GM18870 (cell line): ENCODE measurements at regions not wholly inside any gene's neighbourhood (a gene's known extent, or its start where the extent isn't known, plus 50 kb on each side); places are given as distances from the start of the nearest gene placed in this dataset.

Experiments
- ATAC-seq: cut with Tn5 transposase; IDR thresholded peaks from one replicate; pipeline ENCODE4 v1.9.1; 2021; ENCODE audit warnings: moderate library complexity; ENCODE audit not compliant: unreplicated experiment

DNA sequence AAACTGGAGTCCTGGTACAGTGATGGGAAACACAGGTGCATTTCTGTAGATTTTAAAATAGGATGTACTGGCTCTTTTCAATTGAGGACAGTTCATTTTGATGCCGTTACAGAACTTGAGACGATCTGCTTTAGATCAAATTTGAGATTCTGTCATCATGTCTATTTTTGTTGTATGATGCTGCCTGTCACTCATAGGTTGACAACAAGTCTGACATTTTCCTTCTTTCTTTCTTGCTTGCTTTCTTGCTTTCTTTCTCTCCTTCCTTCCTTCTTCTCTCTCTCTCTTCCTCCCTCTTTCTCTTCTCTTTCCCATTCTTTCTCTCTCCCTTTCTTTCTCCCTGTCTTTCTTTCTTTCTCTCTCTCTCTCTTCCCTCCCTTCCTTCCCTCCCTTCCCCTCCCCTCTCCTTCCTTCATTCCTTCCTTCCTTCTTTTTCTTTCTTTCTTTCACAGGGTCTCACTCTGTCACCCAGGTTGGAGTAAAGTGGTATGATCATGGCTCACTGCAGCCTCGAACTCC lies 152.6 kb upstream of the SGK1 start:
- no peak for ATAC-seq

DNA sequence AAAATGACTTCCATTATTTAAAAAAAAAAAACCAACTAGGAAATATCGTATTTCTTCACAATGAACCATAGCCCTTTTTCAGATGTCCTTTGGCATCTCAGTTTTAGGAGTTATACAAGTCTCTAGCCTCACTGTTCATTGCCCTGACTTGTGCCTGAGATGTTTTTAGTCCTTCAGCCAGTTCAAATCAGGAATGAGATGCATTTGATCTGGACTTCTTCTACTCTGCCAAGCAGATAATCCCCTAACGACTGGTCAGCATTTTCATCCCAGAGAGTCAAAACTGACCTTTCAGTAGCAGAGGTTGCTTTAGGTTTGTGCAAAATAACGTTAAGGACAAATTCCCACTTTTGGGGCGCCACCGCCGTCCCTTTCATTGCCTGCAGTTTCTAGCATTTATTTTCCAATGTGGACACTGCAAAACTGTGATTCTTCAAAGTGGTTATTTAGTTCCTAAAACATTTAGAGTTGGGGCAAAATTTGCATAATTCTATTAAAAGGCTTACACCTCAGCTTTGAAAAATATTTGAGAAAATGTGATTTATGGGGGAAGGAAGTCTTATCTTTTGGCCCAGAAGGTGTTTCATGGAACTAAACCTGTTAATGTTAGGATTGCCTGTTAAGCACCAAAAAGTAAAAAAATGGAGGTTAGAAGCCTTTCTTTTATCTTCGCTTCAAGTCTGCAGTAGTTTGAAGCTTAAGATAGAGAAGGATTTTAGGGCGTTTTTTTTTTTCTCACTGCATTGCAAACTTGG lies 152.0 kb upstream of the SGK1 start:
- ATAC-seq = no peak

DNA sequence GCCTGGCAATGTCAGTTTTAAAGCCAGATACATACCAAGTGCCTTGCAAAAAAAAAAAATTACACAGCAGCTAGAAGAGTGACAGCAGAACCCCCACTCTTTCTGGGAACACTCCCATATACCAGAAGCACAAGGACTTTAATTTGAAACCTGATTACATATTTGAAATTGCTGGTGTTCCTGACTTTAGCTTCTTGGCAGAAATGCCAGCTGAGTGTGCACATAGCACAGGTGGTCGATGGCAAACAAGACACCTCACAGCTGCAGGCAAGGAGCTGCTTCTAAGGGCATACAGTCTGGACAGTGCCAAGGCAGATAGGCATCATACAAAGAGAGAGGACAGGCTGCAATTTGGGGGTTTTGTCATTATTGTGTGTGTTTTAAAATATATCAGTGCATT lies 150.7 kb upstream of the SGK1 start:
- no peak for ATAC-seq

DNA sequence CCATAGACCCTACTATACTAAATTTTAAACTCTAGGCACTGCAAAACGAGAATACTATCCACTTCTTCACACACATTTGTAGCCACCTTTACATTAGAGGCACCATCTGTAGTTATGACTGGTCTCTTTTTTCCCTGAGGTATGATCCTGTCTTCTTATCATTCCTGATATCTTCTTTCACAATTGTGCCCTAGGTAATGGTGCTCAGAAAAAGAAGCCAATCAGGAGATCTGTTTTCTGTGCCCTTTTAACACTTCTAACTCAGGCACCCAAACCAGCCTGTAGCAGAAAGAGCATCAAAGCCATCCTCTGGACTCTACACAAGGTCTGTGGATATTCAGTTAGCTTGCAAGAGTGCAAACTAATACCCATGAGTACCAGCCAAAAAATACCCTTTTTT lies 149.7 kb upstream of the SGK1 start:
- no peak for ATAC-seq

DNA sequence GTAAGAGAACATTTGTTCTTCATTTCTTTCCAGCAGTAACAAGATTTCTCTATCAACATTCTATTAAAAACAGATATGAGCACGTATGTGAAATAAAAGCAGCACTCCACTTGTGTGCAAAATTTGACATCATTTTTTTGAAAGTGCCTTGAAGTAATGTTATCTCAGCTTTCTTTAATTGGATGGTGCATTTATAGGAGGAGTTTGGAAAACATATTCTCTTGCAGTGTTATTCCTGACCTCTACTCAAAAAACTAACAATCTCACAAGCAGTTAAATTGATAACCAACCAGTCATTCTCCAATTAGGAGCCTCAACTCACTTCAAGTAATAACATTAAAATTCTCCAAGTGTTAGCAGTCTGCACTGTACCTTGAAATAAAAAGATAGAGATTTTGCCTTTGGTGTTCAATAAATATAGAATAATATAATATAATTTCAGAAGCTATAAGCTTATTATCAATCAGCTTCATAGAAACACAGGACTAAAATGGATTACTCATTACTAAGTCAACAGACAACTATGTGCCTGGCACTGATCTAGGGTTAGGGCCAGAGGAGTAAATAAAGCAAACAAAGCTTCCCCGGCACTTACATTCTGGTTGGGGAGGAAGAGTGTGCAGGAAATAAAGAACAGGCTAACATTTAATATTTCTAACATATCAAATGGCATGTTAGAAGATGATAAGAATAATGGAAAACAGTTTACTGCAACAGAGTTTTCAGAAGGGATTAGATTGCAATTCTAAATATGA lies 149.0 kb upstream of the SGK1 start:
- ATAC-seq = no peak

DNA sequence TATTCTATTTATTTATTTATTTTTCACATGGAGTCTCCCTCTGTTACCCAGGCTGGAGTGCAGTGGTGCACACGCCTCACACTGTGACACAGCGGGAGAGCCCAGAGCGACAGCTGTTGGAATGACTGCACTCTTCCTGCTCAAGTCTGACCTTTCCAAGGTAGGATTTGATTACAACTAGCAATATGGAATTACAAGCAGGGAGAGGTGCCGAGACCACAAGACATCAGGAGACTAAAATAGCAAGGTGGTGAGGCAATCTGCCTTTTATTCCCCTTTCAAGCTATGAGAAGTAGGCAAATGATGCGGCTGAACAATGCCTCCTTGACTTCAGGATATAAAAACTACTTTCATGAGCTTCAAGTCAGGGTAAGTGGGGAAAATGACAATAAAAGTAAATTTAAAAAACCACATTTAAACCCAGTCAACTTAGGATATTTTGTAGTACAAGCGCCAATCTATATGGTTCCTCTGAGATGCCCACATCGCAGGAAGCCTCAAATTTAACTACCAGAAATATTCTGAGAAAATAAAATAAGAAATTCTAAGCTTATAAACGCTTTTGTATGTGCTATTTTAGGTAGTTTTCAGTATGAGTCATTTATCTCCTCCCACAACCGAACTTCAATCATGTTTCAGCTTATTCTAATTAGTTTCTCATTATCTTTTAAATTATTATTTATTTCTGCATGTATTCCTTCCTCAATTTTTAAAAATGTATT lies 146.9 kb upstream of the SGK1 start:
- no peak for ATAC-seq

DNA sequence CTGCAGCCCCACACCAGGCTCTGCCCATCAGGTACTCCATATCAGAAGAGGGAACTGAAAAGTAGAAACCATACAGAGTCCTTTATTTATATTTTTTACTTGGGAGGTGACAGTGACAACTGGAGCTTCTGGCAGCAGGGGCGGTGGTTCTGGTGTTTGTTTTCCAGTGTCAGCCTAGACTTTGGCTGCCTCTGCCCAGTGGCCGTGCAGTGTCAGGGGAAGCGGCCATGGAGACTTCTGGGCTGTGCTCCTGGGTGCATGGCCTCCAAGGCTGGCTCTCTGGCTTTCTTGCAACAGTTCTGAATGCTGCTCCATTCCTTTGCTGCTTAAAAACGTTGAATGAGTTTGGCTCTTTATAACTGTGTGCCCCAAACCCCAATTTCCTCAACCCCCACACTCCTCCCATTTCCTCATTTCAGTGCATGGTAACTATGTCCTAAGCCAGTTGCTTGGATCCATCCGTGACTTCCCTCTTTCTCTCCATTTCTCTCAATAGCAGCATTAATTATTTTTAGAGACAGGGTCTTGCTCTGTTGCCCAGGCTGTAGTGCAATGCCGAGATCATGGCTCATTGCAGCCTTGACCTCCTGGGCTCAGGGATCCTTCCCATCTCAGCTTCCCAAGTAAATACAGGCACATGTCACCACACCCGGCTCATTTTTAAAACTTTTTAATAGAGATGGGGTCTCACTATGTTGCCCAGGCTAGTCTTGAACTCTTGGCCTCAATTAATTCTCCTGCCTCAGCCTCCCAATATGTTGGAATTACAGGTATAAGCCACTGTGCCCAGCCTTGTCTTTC lies 141.1 kb upstream of the SGK1 start:
- no peak for ATAC-seq

DNA sequence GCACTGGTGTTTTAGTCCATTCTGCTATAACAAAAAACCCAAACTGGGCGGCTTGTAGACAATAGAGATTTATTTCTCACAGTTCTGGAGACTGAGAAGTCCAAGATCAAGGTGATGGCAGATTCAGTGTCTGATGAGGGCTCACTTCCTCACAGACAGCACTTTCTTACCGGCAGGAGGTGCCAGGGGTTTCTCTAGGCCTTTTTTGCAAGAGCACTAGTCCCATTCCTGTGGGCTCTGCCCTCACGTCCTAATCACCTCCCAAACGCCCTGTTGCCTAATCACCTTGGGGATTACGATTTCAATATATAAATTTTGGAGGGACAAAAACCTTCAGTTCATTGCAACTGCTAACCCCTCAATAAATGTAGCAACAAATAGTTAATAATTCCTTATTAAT lies 140.0 kb upstream of the SGK1 start:
- no peak for ATAC-seq

DNA sequence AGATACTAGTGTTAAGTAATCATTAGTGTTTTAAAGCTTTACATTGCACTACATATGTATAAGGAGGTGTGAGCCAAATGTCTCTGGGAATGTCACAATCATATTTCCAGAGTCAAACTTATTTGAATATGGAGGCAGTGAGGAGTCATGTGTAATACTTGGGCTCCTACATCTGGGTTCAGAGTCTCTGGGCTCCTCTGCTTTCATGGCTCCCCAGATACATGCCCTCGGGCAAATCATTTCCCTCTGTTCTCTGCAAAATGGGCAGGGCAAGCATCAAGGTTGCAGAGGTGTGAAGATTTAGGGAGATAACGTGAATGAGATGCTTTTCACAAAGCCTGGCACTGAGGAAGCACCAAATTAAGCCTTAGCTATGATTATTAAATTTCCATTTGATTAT lies 138.3 kb upstream of the SGK1 start:
- ATAC-seq = no peak

DNA sequence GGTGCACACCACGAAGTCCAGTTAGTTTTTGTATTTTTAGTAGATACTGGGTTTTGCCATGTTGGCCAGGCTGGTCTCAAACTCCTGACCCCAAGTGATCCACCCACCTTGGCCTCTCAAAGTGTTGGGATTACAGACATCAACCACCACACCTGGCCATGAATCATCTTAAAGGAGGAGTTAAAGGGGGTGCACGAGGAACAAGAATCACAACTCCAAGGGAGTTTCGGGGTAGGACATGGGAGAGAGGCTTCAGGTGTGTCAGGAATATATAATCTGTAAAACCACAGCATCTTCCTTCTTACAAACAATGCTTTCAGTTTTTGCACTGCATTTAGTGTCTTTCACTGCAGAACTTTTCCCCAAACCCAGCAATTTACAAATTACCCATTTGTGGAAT lies 137.4 kb upstream of the SGK1 start:
- no peak for ATAC-seq

DNA sequence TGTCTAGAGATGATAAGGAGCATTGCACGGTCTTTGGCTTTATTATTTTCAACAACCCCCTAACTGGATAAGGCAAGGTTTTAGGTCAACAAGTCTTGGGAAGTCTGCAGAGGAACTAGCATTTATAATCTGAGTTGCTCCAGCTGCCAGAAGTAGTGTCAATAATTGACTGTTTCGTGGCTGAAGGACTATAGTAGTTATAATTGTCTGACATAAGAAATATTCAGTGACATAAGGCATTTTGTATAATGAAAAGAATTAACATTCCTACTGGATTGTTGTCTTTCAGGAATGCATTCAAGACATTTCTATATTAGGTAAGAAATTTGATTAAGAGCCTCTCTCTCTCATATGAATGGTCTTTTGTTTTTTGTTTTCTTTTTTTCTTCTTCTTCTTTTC lies 136.9 kb upstream of the SGK1 start:
- ATAC-seq = no peak

DNA sequence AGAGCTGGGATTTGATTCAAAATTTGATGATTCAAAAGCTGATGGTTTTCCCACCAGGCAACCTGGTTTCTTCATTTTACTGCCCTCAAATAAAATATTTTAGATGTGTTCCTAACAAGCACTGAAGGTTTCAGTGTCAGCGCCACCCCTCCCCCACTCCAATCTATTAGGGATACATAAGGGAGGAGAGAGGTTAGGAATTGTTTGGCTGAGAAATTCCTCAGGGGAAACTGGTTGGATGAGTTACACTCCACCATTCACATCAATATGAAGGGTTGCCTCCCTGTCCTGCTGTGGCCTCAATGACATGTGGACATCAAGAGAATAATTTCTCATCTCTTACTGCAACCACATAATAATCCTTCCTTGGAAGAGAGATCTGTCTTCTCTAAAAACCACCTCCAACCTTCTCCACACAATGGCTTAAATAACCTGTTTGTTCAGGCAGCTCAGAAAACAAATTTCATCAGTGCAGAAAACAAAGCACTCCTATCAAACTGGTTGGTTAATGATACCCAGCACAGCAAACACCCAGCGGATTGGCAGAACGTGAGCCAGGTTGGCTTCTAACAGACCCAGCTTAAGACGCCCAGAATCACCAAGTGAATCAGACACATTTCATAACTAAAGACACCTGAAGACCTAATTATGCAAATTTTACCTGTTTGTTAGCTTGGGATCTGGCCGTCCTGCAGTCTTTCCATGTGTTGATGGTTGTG lies 136.0 kb upstream of the SGK1 start:
- no peak for ATAC-seq

DNA sequence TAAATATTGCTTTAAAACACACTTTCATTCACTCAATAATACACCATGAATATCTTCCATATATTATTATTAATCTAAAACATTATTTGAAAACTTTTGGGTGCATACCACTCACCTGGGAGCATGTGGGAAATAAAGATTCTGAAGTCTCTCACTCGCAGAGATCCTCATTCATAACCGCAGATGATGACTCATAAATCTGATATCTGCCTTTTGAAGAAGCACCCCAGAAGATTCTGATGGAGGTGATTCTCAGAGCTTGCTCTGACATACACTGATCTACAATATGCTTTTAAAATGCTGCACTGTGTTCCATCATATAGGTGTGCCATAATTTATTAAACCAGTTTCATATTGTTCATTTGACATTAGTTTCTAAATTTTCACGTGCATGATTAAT lies 135.0 kb upstream of the SGK1 start:
- no peak for ATAC-seq

DNA sequence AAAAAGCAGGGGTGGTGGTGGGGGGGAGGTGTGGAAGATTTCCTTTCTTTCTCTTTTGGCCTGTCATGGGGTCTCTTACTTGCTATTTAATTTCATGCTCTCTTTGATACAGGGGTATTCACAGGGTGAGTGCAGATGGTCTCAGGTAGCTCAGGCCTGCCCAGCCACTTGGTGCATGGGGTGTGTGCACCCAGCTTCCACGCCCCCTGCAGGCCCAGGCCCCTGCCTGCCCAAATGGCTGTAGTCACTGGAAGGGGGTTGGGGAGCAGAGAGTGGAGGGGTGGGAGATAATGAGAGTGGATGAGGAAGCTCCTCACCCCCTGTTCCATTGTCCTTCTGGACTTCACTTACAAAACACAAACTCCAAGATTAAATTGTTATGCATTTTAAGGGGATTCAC lies 133.6 kb upstream of the SGK1 start:
- no peak for ATAC-seq

DNA sequence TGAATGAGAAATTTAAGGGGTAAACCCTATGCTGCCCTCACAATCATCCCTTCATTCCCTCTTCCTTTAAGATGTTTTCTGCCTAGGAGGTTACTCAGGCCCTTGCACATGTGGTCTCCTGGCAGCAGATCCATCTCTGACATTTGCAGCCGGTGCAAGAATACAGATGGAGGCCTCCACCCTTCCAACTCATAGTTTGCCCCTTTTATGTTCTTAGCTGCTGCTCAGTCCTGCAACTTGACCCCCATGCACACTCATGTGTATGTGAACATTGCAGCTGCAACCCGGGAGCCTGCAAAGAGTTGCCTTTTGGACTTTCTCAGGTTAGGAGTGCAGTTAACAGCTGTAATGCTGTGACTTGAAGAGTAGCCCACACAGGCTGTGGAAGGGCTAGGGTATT lies 131.9 kb upstream of the SGK1 start:
- ATAC-seq = no peak

DNA sequence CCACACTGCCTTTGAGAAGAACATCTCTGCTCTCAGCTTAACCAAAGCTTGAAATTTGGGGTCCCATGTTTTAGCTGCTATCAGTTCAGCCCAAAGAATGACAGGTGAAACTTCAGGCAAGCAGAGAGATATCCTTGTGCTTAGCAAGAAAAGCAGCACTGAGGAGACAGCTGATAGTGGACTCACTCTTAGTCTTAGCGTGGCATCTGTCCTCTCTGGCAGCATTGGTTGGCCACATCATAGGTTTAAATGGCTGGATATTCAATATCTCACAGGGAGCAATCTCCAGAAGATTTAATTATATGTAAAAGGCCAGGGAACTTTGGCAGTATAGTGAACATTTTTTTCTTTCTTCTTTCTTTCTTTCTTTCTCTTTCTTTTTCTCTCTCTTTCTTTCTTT lies 131.1 kb upstream of the SGK1 start:
- no peak for ATAC-seq

DNA sequence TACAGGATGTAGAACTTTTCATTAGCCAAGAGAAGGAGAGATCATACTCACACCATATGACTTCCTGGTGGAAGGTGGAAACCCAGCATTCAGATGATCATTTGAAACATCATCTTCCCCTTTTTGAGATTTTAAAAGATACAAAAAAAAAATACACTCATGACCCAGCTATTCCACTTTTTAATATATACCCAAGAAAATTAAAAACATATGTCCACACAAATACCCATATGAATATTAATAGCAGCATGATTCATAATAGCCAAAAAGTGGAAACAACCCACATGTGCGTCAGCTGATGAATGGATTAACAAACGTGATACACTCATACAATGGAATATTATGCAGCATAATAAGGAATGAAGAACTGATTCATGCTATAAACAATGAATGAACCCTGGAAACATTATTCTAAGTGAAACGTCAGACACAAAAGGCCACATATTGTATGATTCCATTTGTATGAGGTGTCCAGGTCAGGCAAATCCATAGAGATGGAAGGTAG lies 130.0 kb upstream of the SGK1 start:
- no peak for ATAC-seq

DNA sequence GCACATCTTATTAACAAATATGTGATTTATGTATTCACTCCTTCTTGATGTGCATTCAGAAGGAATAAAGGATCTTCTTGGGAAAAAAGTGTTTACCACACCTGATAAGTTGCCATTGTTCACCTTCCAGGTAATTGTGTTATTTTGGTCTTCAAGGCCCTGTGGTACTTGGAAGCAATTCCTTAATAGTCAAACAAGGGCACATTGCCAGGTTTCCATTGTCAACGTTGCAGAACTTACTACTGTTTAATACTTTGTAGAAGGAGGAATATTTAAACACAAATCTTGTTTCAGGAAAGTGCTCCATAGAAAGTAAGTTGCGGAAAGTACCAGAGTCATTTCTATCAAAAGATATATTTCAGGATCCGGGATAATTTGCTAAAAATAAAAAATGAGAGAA lies 129.5 kb upstream of the SGK1 start:
- ATAC-seq = no peak

DNA sequence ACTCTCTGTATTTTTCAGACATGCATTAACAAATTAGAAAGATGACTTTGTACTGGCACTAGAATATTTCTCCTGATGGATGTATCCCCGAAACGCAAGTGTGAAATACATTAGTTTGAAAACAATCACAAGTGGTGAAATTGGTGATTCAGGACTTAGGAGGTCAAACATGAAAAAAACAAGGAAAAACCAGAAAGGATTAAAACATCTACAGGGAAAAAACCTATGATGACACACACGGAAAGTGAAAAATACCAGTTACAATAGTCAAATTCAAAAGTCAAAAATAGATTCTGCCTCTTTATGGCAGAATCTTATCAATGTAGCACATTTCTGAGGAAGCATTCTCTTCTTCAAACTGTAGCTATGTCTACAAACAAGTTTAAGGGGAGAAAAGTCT lies 129.0 kb upstream of the SGK1 start:
- ATAC-seq = no peak

DNA sequence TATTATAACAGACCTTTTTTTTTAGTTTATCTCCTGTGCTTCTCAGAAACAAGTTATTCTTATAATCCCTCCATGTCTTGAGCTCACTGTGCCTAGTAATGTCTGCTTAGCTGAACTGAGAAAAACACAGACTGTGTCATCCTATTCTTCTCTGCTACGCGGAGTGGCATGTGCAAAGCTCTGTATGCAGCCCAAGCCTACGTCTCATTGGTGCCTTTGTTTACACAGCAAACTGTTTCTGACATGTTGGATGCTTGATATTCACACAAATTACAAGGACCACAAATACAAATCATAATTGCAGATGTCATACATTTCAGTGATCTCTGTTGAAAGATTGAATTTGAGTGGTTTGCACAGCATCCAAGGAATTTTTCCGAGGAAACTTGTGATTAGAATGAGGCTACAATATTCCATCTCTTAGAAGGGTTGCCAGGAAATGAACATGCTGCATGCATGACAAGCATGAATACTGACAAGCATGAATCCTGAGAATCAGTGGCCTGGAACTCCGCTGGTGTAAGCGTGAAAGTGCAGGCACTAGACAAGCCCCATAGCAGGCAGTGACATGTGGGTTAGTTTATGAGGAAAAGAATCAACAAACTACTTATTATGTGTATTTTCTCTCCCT lies 128.4 kb upstream of the SGK1 start:
- no peak for ATAC-seq
